ENCODE measurements at regions not wholly inside any gene's neighbourhood (a gene's known extent, or its start where the extent isn't known, plus 50 kb on each side); places are given as distances from the start of the nearest gene placed in this dataset.
"Not testable (repeated sequence)": the region's sequence is repeated elsewhere in the genome, so short reads cannot be mapped to it uniquely, and the experiment has no call there.

DNA sequence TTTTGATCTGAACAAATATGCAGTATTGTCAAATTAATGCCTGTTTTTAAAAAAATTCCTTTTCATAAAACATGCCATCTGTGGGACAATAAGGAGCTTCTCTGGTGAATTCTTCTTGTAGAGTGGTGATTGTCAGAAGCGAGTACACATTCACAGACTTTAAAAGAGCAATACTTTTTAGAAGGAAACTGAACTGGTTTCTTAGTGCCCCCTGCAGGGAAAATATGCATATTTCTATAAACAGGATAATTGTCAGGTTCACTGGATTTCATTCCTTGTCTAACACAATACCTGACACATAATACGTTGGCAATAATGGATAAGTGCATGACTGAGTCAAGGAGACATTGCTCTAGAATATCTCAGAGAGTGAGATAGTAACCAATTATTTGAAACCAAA is 133.7 kb downstream of the KIF4B start:
- no peak for TF ChIP-seq CTCF (conservative IDR thresholded peaks at IDR 0.05; ENCODE audit: low read depth, low read length)
- no peak overlapping the region for H3K4me3 ChIP-seq (ENCODE audit: low read depth, low read length)
- DNase-seq (ENCODE audit: low read depth) = peak; percentile 23

- no peak for TF ChIP-seq CTCF (conservative IDR thresholded peaks at IDR 0.05; ENCODE audit: low read depth, low read length)
- DNase-seq (ENCODE audit: low read depth) = no peak
- H3K4me3 ChIP-seq (ENCODE audit: low read depth, low read length) = no peak overlapping the region
These were observed 135.1 kb downstream of the KIF4B start for GRCh38 chr5:155148694-155149093.

DNA sequence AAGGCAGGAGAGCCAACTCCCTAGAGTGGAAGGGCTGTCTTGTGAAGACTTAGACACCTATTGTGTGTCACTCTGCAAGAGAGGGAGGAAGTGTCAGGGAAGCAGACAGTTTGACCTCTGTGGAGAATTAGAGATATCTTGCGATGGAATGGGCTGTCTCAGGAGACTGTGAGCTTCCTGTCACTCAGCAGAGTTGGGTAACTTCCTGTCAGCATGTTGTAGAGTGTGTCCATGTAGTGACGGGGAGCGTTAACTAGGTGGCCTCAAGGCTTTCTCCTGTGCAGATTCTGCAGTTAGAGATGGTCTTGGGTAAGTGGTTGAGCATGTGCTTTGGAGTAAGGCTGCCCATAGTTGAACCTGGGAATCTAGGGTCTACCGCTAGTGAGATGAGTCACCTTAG is 136.5 kb downstream of the KIF4B start:
- DNase-seq (ENCODE audit: low read depth) = no peak
- H3K4me3 ChIP-seq (ENCODE audit: low read depth, low read length) = no peak overlapping the region
- no peak for TF ChIP-seq CTCF (conservative IDR thresholded peaks at IDR 0.05; ENCODE audit: low read depth, low read length)

GRCh38 chr5:155154973-155155372 is 141.4 kb downstream of the KIF4B start:
- no peak for TF ChIP-seq CTCF (conservative IDR thresholded peaks at IDR 0.05; ENCODE audit: low read depth, low read length)
- DNase-seq (ENCODE audit: low read depth) = no peak
- H3K4me3 ChIP-seq (ENCODE audit: low read depth, low read length) = no peak overlapping the region

DNA sequence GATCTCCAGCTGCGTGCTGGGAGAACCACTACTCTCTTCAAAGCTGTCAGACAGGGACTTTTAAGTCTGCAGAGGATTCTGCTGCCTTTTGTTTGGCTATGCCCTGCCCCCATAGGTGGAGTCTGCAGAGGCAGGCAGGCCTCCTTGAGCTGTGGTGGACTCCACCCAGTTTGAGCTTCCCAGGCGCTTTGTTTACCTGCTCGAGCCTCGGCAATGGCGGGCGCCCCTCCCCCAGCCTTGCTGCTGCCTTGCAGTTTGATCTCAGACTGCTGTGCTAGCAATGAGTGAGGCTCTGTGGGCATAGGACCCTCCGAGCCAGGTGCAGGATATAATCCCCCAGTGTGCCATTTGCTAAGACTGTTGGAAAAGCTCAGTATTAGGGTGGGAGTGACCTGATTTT is 149.5 kb downstream of the KIF4B start:
- not testable (repeated sequence) for DNase-seq (ENCODE audit: low read depth); H3K4me3 ChIP-seq (ENCODE audit: low read depth, low read length)

GRCh38 chr5:155167736-155168135 is 154.2 kb downstream of the KIF4B start:
- no peak overlapping the region for H3K4me3 ChIP-seq (ENCODE audit: low read depth, low read length)
- DNase-seq (ENCODE audit: low read depth) = no peak
- TF ChIP-seq CTCF (conservative IDR thresholded peaks at IDR 0.05; ENCODE audit: low read depth, low read length) = no peak

GRCh38 chr5:155181542-155181941 is 168.0 kb downstream of the KIF4B start:
- no peak for DNase-seq (ENCODE audit: low read depth)
- no peak for TF ChIP-seq CTCF (conservative IDR thresholded peaks at IDR 0.05; ENCODE audit: low read depth, low read length)
- no peak overlapping the region for H3K4me3 ChIP-seq (ENCODE audit: low read depth, low read length)

GRCh38 chr5:155189476-155189875 is 175.9 kb downstream of the KIF4B start:
- TF ChIP-seq CTCF (conservative IDR thresholded peaks at IDR 0.05; ENCODE audit: low read depth, low read length) = no peak
- DNase-seq (ENCODE audit: low read depth) = no peak
- H3K4me3 ChIP-seq (ENCODE audit: low read depth, low read length) = no peak overlapping the region

All from choroid plexus epithelial cell (primary cell).